ENCODE measurements at regions not wholly inside any gene's neighbourhood (a gene's known extent, or its start where the extent isn't known, plus 50 kb on each side); places are given as distances from the start of the nearest gene placed in this dataset.

DNA sequence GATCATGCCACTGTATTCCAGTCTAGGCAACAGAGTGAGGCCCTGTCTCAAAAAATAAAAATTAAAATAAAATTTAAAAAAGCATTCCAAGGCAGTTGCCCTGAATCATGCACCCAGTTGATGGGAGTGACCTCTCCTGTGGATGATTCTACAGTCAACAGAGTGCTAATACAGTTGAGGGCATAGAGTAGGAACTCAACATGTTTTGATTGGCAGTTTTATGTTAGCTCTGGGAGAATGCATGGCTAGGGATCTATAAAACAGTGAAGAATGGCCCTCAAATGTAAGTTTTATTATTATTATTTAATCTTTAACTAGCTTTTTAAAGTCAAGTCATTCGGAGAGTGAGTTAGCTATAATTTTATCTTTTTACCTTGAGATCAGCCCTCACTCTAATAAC, 228.5 kb upstream of the ITGA4 start:
- no peak for DNase-seq (ENCODE audit: low read depth)
- TF ChIP-seq CTCF (conservative IDR thresholded peaks at IDR 0.05; ENCODE audit: control insufficient read depth, insufficient read depth, low read depth, low read length), result no peak
- no peak overlapping the region for H3K4me3 ChIP-seq (ENCODE audit: control insufficient read depth, low read depth, low read length)

DNA sequence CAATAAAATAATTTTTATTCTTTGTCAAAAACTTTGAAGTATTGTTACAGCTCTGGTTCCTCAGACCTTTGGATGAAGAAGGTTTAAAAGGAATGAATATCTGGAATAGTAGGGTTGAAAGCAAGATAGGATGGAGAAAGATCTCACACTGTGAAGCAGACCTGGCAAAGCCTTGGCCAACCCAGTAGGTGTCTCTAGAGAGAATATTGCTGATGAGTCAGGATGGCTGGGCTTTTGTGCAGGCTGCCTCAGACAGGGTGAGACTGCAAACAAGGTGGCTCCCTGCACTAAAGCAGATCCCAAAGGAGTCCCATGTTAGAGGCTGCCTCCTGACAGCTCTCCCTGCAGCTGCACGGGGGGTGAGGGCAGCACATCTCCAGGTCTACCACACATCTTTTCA, 226.0 kb upstream of the ITGA4 start:
- no peak overlapping the region for H3K4me3 ChIP-seq (ENCODE audit: control insufficient read depth, low read depth, low read length)
- no peak for TF ChIP-seq CTCF (conservative IDR thresholded peaks at IDR 0.05; ENCODE audit: control insufficient read depth, insufficient read depth, low read depth, low read length)
- DNase-seq (ENCODE audit: low read depth), result peak; percentile 15

DNA sequence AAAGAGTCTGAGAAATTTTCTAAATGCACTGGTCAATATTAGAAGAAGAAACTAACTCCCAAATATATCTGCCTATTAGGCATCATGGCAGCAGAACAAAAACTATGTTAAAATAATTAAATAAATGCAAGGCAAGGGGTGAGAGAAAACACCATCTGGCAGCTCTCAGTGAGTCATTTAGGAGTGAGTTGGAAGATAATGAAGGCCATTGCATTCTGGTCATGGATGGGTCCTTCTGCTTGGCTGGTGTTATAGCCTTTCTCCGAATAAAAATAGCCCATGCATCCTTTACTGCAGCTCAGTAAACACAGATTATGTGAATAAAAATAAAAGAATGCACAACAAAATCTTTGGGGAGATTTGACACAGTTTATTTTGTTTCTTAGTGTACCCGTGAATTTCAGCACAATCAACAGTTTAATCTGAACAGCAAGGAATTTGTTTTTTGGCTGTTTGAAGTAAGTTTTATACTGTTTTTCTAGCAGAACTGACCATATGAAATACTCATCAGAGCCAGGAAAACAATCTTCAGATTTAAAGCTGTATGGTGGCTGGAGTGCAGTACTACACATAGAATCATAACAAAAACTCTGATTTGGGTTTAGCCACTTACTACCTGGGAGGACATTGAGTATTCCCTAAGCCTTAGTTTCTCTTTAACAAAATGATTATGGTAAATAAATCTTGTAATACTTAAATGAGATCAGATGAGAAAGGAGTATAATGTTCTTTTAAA, 225.1 kb upstream of the ITGA4 start:
- TF ChIP-seq CTCF (conservative IDR thresholded peaks at IDR 0.05; ENCODE audit: control insufficient read depth, insufficient read depth, low read depth, low read length), result no peak
- DNase-seq (ENCODE audit: low read depth), result peak; percentile 38
- no peak overlapping the region for H3K4me3 ChIP-seq (ENCODE audit: control insufficient read depth, low read depth, low read length)

DNA sequence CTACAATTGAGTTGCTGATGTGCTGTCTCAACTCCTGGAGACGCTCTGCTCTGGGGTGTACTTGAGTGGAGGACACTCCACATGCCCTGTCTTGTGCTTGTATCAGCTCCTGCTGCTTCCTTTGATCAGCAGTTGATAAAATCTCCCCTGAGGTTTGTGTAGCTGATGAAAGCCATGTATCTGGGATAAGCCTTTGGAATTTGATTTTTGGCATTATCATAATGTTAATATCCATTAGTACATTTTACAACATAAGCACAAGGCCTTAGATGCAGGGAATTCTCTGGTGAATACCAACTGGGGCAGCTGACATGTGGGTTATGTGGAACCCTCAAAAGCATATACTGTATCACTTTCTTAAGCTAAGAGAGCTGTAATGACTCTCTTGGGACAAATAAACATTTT, 222.7 kb upstream of the ITGA4 start:
- TF ChIP-seq CTCF (conservative IDR thresholded peaks at IDR 0.05; ENCODE audit: control insufficient read depth, insufficient read depth, low read depth, low read length), result no peak
- no peak overlapping the region for H3K4me3 ChIP-seq (ENCODE audit: control insufficient read depth, low read depth, low read length)
- DNase-seq (ENCODE audit: low read depth), result peak; percentile 4

DNA sequence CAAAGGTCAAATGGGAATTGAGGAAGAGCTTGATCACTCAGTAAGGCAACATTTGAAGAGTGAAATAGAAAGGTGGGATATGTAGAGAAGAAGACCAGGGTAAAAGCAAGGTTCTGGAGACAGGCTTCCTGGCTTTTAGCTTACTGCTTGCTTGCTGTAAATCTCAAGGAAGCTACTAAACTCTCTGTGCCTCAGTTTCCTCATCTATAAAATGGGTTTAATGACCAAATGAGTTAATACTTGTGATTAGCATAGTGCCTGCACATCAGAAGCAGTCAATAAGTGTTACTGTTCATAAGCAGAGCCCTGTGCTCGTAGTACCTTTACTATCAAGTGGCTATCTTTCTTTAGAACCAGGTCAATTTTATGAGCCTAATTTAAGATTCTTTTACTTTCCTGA, 222.2 kb upstream of the ITGA4 start:
- DNase-seq (ENCODE audit: low read depth), result no peak
- no peak overlapping the region for H3K4me3 ChIP-seq (ENCODE audit: control insufficient read depth, low read depth, low read length)
- TF ChIP-seq CTCF (conservative IDR thresholded peaks at IDR 0.05; ENCODE audit: control insufficient read depth, insufficient read depth, low read depth, low read length), result no peak

DNA sequence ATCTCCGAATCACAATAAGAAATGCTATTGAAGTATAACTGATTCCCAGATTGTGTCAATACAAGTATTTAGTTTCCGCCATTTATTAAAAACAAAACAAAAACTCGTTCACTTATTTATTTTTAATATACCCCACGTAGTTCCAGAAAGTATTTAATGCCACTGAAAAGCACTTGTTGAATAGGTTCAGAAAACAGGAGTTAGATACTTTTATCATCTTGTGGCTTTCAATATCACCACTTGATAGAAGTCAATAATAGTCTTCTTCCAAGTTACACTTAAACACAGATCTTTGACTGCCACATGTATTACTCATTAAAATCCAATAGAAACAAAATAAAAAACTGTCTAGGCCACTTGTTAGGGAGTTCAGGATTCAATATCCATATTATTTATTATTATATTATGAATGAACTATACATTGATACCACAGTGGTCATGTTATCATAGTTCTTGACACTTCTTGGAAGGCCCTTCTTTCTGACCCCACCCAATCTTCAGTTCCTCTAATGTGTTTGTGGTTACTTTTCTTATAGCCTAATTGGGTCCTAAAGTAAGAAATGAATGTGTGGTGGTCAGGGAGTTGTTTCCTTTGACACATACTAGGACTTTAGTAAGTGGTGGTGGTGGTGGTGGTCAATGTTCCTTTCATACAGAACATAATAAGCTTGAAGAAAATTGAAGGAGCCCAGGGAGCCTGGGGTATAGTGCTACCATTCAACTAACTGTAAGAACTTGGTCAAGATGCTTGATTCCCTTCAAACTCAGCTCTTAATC, 221.3 kb upstream of the ITGA4 start:
- no peak for TF ChIP-seq CTCF (conservative IDR thresholded peaks at IDR 0.05; ENCODE audit: control insufficient read depth, insufficient read depth, low read depth, low read length)
- no peak overlapping the region for H3K4me3 ChIP-seq (ENCODE audit: control insufficient read depth, low read depth, low read length)
- no peak for DNase-seq (ENCODE audit: low read depth)

All from fibroblast of mammary gland (primary cell).